Muscle of leg (tissue), 3 donors: ENCODE measurements at regions not wholly inside any gene's neighbourhood (a gene's known extent, or its start where the extent isn't known, plus 50 kb on each side); places are given as distances from the start of the nearest gene placed in this dataset.

Experiments used
- DNase-seq: peaks from one replicate; pipeline ENCODE4 v3.0.0; 2013
- H3K27ac ChIP-seq: one replicate; pipeline ENCODE4 v1.5.1; 2013; ENCODE audit warnings: mild to moderate bottlenecking, low read length, control low read depth
- H3K27me3 ChIP-seq: one replicate; pipeline ENCODE4 v1.6.1; 2013; ENCODE audit warnings: low read length; ENCODE audit not compliant: control insufficient read depth, insufficient read depth
- H3K36me3 ChIP-seq: one replicate; pipeline ENCODE4 v1.6.1; 2013; ENCODE audit warnings: low read length; ENCODE audit not compliant: control insufficient read depth, insufficient read depth
- H3K4me1 ChIP-seq: one replicate; pipeline ENCODE4 v1.6.1; 2013; ENCODE audit warnings: low read length; ENCODE audit not compliant: control insufficient read depth, insufficient read depth
- H3K4me3 ChIP-seq: one replicate; pipeline ENCODE4 v1.5.1; 2013; ENCODE audit warnings: low read length, control low read depth
- H3K9me3 ChIP-seq: replicated peaks from 2 replicates; pipeline ENCODE4 v1.6.1; 2013; ENCODE audit warnings: low read depth, low read length; ENCODE audit not compliant: control insufficient read depth
- WGBS: methylation state at CpG from one replicate; pipeline ENCODE4 v1.1.5; 2013; ENCODE audit warnings: missing lambda C conversion rate; ENCODE audit not compliant: insufficient coverage; 5-methylcytosine and 5-hydroxymethylcytosine counted together

GRCh38 chr12:34600592-34601462 is 578.5 kb downstream of the ALG10 start:
- Histone ChIP-seq H3K36me3 (no peaks in the 10 kb centered on the region), H3K9me3 (peaks cover 93% of the 10 kb centered on the region), H3K27ac (no peak overlapping the region), H3K4me1 (no peaks in the 10 kb centered on the region), H3K4me3 (no peak overlapping the region), H3K27me3 (no peaks in the 10 kb centered on the region)
- WGBS: 67% methylated on average over 35 of the region's 35 CpGs
- no peak for DNase-seq

DNA sequence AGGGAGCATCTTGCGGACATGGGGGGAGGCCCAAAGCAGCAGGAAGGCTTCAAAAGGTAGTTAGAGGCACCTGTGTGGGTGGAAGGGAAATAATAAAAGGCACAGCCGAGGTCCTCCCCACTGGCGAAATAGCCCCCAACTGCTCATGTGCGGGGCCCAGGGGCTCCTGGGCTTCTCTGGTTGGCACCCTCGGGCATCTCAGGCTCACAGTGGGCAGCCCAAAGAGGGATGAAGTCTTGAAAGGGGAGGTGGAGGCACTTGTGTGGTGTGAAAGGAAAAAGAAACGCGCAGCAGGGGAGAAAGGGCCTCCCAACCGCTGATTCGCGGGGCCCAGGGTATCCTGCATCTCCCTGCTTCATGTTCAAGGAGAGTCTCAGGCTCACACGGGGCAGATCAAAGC is 579.4 kb downstream of the ALG10 start:
- no peak for DNase-seq
- no peaks in the 10 kb centered on the region for H3K27me3 ChIP-seq
- 63% methylated on average over 9 of the region's 11 CpGs for WGBS
- no peak overlapping the region for H3K27ac ChIP-seq
- peaks cover 93% of the 10 kb centered on the region for H3K9me3 ChIP-seq
- no peaks in the 10 kb centered on the region for H3K4me1 ChIP-seq
- no peaks in the 10 kb centered on the region for H3K36me3 ChIP-seq
- no peak overlapping the region for H3K4me3 ChIP-seq

GRCh38 chr12:34602213-34602940 is 580.1 kb downstream of the ALG10 start:
- DNase-seq: no peak
- H3K4me1 ChIP-seq: no peaks in the 10 kb centered on the region
- WGBS: 77% methylated on average over 18 of the region's 22 CpGs
- H3K27me3 ChIP-seq: no peaks in the 10 kb centered on the region
- H3K36me3 ChIP-seq: no peaks in the 10 kb centered on the region
- no peak overlapping the region for H3K4me3 ChIP-seq
- no peak overlapping the region for H3K27ac ChIP-seq
- H3K9me3 ChIP-seq: peaks cover 93% of the 10 kb centered on the region

- H3K27me3 ChIP-seq: no peaks in the 10 kb centered on the region
- H3K4me3 ChIP-seq: no peak overlapping the region
- 87% methylated on average over 12 of the region's 21 CpGs for WGBS
- H3K27ac ChIP-seq: no peak overlapping the region
- H3K9me3 ChIP-seq: peaks cover 91% of the 10 kb centered on the region
- H3K4me1 ChIP-seq: no peaks in the 10 kb centered on the region
- H3K36me3 ChIP-seq: no peaks in the 10 kb centered on the region
- no peak for DNase-seq
Observed at GRCh38 chr12:34603382-34604035, 581.2 kb downstream of the ALG10 start.

DNA sequence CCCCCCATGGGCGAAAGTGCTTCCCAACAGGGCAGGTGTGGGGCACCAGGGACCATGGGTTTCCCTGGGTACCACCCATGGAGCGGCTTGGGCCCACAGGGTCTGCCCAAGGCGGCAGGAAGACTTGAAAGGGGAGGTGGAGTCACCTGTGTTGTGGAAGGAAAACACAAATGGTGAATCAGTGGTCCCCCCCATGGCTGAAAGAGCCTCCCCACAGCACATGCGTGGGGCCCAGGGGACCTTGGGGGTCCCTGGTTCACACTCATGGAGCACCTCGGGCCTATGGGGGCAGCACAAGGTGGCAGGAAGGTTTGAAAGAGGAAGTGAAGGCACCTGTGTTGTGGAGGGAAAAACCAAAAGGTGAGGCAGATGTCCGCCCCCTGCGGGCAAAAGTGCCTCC is 581.9 kb downstream of the ALG10 start:
- no peak overlapping the region for H3K4me3 ChIP-seq
- no peaks in the 10 kb centered on the region for H3K27me3 ChIP-seq
- peaks cover 83% of the 10 kb centered on the region for H3K9me3 ChIP-seq
- 46% methylated on average over 7 of the region's 7 CpGs for WGBS
- DNase-seq: no peak
- H3K36me3 ChIP-seq: no peaks in the 10 kb centered on the region
- no peak overlapping the region for H3K27ac ChIP-seq
- H3K4me1 ChIP-seq: no peaks in the 10 kb centered on the region

GRCh38 chr12:34604631-34605509 is 582.6 kb downstream of the ALG10 start:
- H3K4me3 ChIP-seq: no peak overlapping the region
- no peak overlapping the region for H3K27ac ChIP-seq
- no peaks in the 10 kb centered on the region for H3K36me3 ChIP-seq
- H3K4me1 ChIP-seq: no peaks in the 10 kb centered on the region
- H3K27me3 ChIP-seq: no peaks in the 10 kb centered on the region
- WGBS: 73% methylated on average over 28 of the region's 37 CpGs
- H3K9me3 ChIP-seq: peaks cover 79% of the 10 kb centered on the region
- DNase-seq: no peak

GRCh38 chr12:34605510-34605887 is 583.2 kb downstream of the ALG10 start:
- peaks cover 72% of the 10 kb centered on the region for H3K9me3 ChIP-seq
- H3K4me1 ChIP-seq: no peaks in the 10 kb centered on the region
- H3K27me3 ChIP-seq: no peaks in the 10 kb centered on the region
- DNase-seq: no peak
- no peaks in the 10 kb centered on the region for H3K36me3 ChIP-seq
- no peak overlapping the region for H3K4me3 ChIP-seq
- H3K27ac ChIP-seq: no peak overlapping the region
- WGBS: 73% methylated on average over 13 of the region's 15 CpGs

DNA sequence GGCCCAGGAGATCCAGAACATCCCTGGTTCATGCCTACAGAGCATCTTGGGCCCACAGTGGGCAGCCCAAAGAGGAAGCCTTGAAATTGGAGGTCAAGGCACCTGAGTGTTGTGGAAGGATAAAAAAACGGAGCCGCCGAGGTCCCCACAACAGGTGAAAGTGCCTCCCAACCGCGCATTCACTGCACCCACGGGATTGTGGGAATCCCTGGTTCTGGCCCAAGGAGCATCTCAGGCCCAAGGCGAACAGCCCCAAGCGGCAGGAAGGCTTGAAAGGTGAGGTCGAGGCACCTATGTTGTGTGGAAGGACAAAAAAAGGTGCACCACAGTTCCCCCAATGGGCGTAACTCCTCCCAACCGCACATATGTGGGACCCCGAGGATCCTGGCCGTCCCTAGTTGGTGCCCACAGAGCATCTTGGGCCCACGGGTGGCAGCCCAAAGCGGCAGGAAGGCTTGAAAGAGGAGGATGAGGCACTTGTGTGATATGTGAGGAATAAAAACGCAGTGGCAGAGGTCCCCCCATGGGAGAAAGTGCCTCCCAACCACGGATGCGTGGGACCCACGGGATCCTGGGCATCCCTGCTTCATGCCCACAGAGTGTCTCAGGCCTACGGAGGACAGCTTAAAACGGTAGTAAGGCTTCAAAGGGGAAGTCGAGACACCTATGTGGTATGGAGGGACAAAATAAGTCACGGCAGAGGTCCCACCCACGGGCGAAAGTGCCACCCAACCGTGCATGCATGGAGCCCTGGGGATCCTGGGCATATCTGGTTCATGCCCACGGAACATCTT is 583.9 kb downstream of the ALG10 start:
- Histone ChIP-seq H3K27me3 (no peaks in the 10 kb centered on the region), H3K9me3 (peaks cover 66% of the 10 kb centered on the region), H3K4me1 (no peaks in the 10 kb centered on the region), H3K27ac (no peak overlapping the region), H3K36me3 (no peaks in the 10 kb centered on the region), H3K4me3 (no peak overlapping the region)
- WGBS: 66% methylated on average over 22 of the region's 27 CpGs
- no peak for DNase-seq

- no peaks in the 10 kb centered on the region for H3K27me3 ChIP-seq
- H3K4me3 ChIP-seq: no peak overlapping the region
- H3K9me3 ChIP-seq: peaks cover 59% of the 10 kb centered on the region
- 58% methylated on average over 17 of the region's 24 CpGs for WGBS
- DNase-seq: no peak
- H3K36me3 ChIP-seq: no peaks in the 10 kb centered on the region
- H3K27ac ChIP-seq: no peak overlapping the region
- no peaks in the 10 kb centered on the region for H3K4me1 ChIP-seq
Observed at GRCh38 chr12:34606749-34607519, 584.6 kb downstream of the ALG10 start.
